CD4-positive, alpha-beta T cell treated with Interleukin-10 for 1 hour (primary cell): ENCODE measurements at regions not wholly inside any gene's neighbourhood (a gene's known extent, or its start where the extent isn't known, plus 50 kb on each side); places are given as distances from the start of the nearest gene placed in this dataset.

Experiments used
- DNase-seq: peaks from one replicate; pipeline ENCODE4 v3.0.0-alpha.2; 2020

- no peak for DNase-seq
Observed at GRCh38 chr4:62849696-62850095, 1559.6 kb downstream of the TECRL start.

DNA sequence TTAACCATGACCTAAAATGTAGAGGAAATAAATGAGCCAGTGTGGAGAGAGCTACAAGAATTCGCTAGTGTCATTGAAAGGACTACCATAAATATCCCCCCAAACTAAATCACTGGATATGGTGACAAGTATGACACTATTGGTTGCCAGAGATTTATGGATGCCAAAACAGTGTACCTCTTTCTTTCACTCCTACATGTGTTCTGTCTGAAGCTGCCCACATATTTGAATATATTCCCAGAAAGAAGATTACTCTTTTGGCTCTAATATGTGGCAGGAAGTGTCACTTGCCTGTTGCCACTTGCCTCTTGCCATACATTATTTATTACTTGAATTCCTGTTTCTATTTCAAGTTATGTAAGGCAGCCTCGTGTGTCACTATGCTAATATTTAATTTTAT lies 1573.6 kb downstream of the TECRL start:
- no peak for DNase-seq

DNA sequence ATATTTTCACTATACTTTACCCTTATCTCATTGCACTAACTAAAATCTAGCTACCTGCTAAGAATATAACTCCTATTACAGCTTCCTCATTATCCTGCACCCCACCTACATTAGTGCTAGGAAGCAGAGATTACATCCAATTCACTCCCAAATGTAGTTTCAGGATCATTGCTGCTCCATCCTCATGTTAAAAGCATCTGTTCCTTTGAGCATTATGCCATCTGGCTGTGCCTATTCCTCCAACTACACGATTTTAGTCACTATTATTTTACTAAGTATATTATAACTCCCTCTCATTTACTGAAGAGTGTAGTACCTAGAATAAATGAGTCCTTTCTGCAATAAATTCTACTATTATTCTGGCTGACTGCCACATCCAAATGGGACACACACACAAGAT lies 1586.9 kb downstream of the TECRL start:
- DNase-seq, result no peak

- DNase-seq, result no peak
Observed at GRCh38 chr4:62816566-62816965, 1592.7 kb downstream of the TECRL start.

- DNase-seq, result no peak
Observed at GRCh38 chr4:62814510-62815047, 1594.7 kb downstream of the TECRL start.

GRCh38 chr4:62806816-62807215 lies 1602.4 kb downstream of the TECRL start:
- DNase-seq, result no peak

DNA sequence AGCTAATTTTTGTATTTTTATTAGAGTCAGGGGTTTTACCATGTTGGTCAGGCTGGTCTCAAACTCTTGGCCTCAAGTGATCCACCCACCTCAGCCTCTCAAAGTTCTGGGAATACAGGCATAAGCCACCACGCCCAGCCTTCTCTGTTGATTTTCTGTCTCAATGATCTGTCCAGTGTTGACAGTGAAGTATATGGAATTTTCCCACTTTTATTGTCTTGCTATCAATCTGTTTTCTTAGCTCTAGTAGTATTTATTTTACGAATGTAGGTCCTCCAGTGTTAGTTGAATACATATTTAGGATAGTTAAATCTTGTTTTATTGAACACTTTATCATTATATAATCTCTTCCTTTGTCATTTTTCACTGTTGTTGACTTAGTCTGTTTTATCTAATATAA lies 1603.9 kb downstream of the ADGRL3 start:
- no peak for DNase-seq

DNA sequence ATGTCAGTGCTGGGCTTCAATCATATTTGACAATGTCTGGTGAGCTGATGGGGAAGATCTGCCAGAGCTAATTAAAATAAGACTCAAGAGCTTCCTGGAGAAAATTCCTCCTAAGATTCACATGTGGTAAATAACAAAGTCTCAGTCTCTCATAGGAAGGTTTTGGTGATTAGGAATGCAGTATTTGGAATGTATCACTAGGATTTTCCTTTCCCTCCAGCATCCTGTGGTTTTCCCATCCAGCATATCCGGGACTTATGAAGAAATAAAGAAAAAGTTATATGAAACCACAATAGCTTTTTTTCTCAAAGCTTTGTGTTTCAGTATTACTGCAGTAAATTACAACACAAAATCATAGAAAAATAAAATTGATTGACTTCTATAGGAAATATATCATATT lies 1597.1 kb downstream of the ADGRL3 start:
- DNase-seq, result no peak

GRCh38 chr4:62791386-62791785 lies 1591.3 kb downstream of the ADGRL3 start:
- DNase-seq, result no peak

- DNase-seq, result no peak
Observed at GRCh38 chr4:62771983-62772557, 1571.9 kb downstream of the ADGRL3 start.

DNA sequence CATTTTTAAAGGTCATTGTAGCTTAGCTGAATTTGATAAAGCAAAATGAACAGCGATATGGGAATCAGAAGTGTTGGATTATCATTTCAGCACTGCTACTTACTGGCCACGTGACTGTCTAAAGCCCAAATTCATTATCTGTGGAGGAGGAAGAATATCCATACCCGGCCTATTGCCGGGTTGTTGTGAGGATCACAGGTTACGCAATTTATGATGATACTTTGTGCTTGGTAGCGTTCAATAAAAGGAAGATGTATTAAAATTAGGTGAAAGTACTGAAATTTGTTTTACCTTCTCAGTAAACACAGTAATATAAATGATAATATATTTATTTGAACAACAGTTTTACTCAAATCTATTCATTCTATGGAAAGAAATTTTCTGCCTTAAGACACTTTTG lies 1540.2 kb downstream of the ADGRL3 start:
- DNase-seq, result no peak

GRCh38 chr4:62717154-62717553 lies 1517.0 kb downstream of the ADGRL3 start:
- no peak for DNase-seq

DNA sequence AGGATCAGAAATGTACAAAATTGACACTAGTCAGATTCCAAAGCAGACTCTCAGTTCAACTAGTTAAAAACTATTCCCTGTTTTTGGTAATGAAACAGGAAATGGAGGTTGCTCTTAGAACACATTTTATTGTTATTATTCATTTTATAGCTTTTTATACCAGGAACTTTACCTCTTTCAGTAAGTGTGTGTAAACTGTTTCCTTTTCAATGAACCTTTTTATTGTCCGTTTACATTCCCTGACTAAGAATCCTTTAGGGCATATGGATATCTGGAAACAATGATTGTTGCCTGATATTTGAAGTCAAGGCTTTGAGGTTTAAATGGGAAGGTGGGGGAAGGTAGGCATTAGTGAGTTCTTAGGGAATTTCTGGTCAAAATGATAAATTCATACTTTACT lies 1511.4 kb downstream of the ADGRL3 start:
- no peak for DNase-seq

GRCh38 chr4:62709618-62710252 lies 1509.6 kb downstream of the ADGRL3 start:
- DNase-seq, result no peak

GRCh38 chr4:62706423-62706822 lies 1506.3 kb downstream of the ADGRL3 start:
- DNase-seq, result no peak

- DNase-seq, result no peak
Observed at GRCh38 chr4:62683799-62684566, 1483.9 kb downstream of the ADGRL3 start.

DNA sequence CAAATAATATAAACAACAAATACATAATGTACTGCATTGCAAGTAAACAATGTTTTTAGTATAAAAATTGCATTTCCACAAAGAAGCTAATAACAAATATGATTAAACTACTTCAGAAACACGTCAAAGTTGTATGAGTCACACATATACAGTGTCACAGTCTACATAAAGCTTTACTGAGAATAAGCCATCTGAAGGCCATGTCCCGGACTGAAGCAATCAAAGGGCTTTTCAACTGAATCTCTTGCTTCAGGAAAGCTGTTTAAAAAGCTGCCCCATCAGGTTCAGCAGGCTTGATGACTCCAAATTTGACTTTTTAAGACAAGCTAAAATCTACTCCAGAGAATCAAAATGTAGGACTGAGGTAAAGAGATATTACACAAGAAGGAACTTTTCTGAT lies 1476.8 kb downstream of the ADGRL3 start:
- no peak for DNase-seq

- DNase-seq, result no peak
Observed at GRCh38 chr4:62670514-62670913, 1470.4 kb downstream of the ADGRL3 start.

DNA sequence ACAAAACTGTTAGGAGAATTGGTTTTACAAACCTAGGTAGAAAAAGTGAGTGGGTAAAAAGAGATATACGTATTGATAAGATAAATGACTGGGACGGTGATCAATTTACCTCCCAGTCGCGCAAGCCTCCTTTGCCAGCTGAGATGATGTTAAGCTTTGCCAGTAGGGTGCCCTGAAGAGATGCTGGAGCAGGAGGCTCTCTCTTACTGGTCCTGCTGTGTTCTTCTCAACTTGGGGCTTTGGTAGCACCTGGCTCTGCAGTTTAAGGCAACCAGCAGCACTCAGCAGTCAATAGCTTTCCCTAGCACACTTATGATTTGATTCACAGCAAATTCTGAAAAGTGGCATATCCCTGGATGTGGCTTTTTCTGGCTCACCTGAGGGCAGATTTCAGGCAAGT lies 1461.7 kb downstream of the ADGRL3 start:
- no peak for DNase-seq

DNA sequence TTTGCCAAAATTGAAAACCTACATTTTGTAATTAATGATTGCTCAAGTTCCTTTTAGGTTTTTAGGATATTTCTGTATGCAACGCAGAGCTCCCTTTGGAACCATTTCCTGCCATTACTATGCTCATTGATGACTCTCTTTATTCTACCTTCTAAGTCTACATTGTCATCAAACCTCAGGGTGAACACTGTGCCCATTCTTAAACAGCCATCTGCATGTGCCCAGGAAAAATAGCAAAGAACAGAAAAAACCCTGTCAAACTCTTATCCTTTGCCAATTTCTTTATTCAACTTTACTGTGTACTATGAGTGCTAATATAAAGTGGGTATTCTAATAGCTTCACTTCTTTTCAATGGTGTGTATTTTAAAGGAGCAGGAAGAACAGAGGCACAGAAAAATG lies 1455.9 kb downstream of the ADGRL3 start:
- DNase-seq, result no peak

DNA sequence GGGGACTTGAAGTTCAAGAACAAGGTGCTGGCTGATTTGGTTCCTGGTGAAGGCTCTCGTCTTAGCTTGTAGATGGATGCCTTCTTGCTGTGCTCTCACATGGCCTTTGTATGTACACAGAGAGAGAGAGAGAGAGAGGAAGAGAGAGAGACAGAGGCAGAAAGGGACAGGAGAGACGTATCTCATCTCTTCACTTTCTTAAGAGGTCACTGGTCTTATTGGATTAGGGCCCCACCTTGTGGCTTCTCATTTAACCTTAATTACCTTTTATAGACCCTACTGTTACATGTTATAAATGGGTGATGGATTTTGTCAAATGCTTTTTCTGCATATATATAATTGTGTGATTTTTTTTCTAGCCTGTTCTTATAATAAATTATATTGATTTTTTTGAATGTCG lies 1444.2 kb downstream of the ADGRL3 start:
- no peak for DNase-seq

DNA sequence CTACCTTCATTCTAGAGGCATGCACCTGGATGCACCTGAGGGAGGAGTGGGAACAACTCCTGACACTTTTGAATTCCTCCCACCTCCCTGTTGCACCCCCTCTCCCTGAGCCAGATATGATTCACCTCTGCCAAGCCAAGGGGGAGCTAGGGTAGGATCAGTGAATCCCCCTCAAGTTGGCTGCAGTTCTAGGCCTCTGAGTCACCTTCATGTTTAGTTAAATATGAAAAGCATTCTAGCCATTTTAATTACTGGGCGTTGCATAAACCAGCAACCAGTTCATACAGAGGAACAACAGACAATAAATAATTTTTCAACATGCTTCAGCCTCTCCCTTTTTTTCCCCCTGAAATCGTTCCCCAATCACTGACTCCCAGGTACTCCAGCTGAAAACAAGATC lies 1440.2 kb downstream of the ADGRL3 start:
- DNase-seq, result no peak

- no peak for DNase-seq
Observed at GRCh38 chr4:62627671-62628070, 1427.5 kb downstream of the ADGRL3 start.

DNA sequence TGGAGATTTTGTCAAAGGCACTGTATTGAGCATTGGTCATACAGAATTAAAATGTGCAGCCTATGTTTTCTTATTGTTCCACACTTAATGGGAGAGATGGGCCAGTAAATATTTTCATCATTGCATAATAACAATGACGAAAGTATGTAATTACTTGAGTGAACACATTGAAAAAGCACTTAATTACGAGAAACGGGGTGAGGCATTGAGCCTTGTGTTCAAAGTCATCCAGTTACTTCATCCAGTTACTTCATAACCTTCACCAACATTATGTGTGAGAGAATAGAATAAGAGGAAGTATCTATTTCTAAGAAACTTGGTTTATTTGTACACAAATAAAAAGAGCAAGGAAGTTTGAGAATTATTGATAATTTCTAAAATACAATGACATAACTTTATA lies 1427.0 kb downstream of the ADGRL3 start:
- DNase-seq, result no peak
